Upper lobe of left lung (tissue), 4 donors: ENCODE measurements at regions not wholly inside any gene's neighbourhood (a gene's known extent, or its start where the extent isn't known, plus 50 kb on each side); places are given as distances from the start of the nearest gene placed in this dataset.

ENCODE experiments used
- POLR2A ChIP-seq, 4 donors: fragments of 450-650 bp; IDR thresholded peaks; one replicate each; pipeline ENCODE4 v1.5.1; 2016 to 2017; ENCODE audit warnings: antibody characterized with exemption in 4 of 4, mild to moderate bottlenecking in 2 of 4
- TF ChIP-seq, protein P1 (sequence below), 6 experiments: fragments of 450-650 bp in 4 of 6; fragments of 200-600 bp in 2 of 6; sonication (generic) in 2 of 6; IDR thresholded peaks; one replicate each; pipeline ENCODE4 v1.5.1; 2016 to 2019; ENCODE audit warnings: antibody characterized with exemption in 6 of 6

DNA sequence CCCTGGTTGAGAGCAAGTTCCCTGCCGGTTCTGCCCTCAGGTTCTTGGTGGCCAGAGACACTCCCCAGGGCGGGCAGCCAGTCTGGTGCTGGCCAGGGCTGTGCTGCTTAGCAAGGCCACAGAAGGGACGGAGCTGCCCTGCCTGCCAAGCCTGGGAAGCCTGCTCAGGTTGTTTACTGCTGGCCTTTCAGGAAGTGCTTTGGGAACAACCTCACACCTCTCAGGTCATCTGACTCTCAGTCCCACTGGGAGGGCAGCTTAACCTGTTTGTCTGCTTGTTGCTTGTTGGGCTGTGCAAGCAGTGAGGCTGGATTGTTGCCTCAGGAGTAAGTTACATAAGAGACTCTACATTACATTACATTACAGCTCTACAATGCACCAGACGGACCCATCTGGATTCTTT, 75.8 kb upstream of the AFDN start:
- TF ChIP-seq, protein P1, sequence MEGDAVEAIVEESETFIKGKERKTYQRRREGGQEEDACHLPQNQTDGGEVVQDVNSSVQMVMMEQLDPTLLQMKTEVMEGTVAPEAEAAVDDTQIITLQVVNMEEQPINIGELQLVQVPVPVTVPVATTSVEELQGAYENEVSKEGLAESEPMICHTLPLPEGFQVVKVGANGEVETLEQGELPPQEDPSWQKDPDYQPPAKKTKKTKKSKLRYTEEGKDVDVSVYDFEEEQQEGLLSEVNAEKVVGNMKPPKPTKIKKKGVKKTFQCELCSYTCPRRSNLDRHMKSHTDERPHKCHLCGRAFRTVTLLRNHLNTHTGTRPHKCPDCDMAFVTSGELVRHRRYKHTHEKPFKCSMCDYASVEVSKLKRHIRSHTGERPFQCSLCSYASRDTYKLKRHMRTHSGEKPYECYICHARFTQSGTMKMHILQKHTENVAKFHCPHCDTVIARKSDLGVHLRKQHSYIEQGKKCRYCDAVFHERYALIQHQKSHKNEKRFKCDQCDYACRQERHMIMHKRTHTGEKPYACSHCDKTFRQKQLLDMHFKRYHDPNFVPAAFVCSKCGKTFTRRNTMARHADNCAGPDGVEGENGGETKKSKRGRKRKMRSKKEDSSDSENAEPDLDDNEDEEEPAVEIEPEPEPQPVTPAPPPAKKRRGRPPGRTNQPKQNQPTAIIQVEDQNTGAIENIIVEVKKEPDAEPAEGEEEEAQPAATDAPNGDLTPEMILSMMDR (IDR thresholded peaks at IDR 0.05), result peak in 1 of 6 experiments; percentile 26
- TF ChIP-seq POLR2A (IDR thresholded peaks at IDR 0.05), result peak in 1 of 4 donors; percentile 46
